Panc1 (cell line): ENCODE measurements at regions not wholly inside any gene's neighbourhood (a gene's known extent, or its start where the extent isn't known, plus 50 kb on each side); places are given as distances from the start of the nearest gene placed in this dataset.

ENCODE experiments used
- ATAC-seq: fragments of 200-7000 bp; cut with Tn5 transposase; 2 replicates; pipeline ENCODE4 v1.9.1; 2020; ENCODE audit warnings: mild to moderate bottlenecking, moderate library complexity
- BruUV-seq: library from RNA; stranded (reverse); fragments of 400-500 nt; replicated peaks from 2 replicates; lab custom pipeline; 2021; lab: Mats Ljungman, UMichigan
- CTCF ChIA-PET: fragments of 300-600 bp; sonication (Branson Sonifier 250); formaldehyde crosslinking; loops from one replicate; lab custom pipeline; 2022; ENCODE audit warnings: antibody characterized with exemption; lab: Charles Lee
- POLR2A ChIA-PET: fragments of 300-600 bp; sonication (Branson Sonifier 250); formaldehyde crosslinking; loops from one replicate; lab custom pipeline; 2022; ENCODE audit warnings: antibody characterized with exemption; lab: Charles Lee
- DNase-seq: peaks from one replicate; pipeline ENCODE4 v3.0.0-alpha.2; 2010; ENCODE audit warnings: low read depth, low spot score
- H3K27ac ChIP-seq: 2 replicates; pipeline ENCODE4 v1.5.1; 2011; ENCODE audit warnings: mild to moderate bottlenecking, low read length, inconsistent platforms
- H3K27me3 ChIP-seq: fragments of 200-500 bp; sonication (Bioruptor generic); 2 replicates; pipeline ENCODE4 v1.6.0; 2014; ENCODE audit warnings: low read length, inconsistent platforms; ENCODE audit not compliant: control insufficient read depth, insufficient read depth
- H3K36me3 ChIP-seq: fragments of 200-500 bp; sonication (Bioruptor generic); 2 replicates; pipeline ENCODE4 v1.5.1; 2014; ENCODE audit warnings: inconsistent platforms, mild to moderate bottlenecking, low read length, moderate library complexity; ENCODE audit not compliant: control insufficient read depth, insufficient read depth
- H3K4me1 ChIP-seq: 2 replicates; pipeline ENCODE4 v1.5.1; 2011; ENCODE audit warnings: inconsistent platforms, mild to moderate bottlenecking, low read length, moderate library complexity; ENCODE audit not compliant: control insufficient read depth, insufficient read depth
- H3K4me3 ChIP-seq, 2 experiments: 2 replicates each; pipeline ENCODE4 v1.5.1; 2011 to 2012; ENCODE audit warnings: low read depth in 2 of 2, low read length in 2 of 2, mild to moderate bottlenecking in 2 of 2, inconsistent platforms in 1 of 2, moderate library complexity in 1 of 2
- H3K9me3 ChIP-seq: fragments of 200-500 bp; sonication (Bioruptor generic); 2 replicates; pipeline ENCODE4 v1.5.1; 2014; ENCODE audit warnings: low read depth, mild to moderate bottlenecking, inconsistent platforms, low read length, moderate library complexity; ENCODE audit not compliant: control insufficient read depth, insufficient read depth
- POLR2AphosphoS5 ChIP-seq: IDR thresholded peaks from 2 replicates; pipeline ENCODE4 v1.6.1; 2012; ENCODE audit warnings: mild to moderate bottlenecking, low read depth, low read length, moderate library complexity
- SIN3A ChIP-seq: IDR thresholded peaks from 2 replicates; pipeline ENCODE4 v1.6.1; 2012; ENCODE audit warnings: low read depth, mild to moderate bottlenecking, low read length, moderate library complexity, borderline replicate concordance; ENCODE audit not compliant: insufficient read depth
- TCF7L2 ChIP-seq: IDR thresholded peaks from 2 replicates; pipeline ENCODE4 v1.6.1; 2011; ENCODE audit warnings: mild to moderate bottlenecking, low read depth, low read length, inconsistent platforms
- in situ Hi-C: cut with HindIII; loops from 2 replicates; pipeline ENCODE4 v1.10.0; 2016; ENCODE audit warnings: low sequenced_read_pairs, low pct_unique_long_range_greater_than_20kb
- intact Hi-C: fragments of 100-400 bp; cut with micrococcal nuclease; formaldehyde crosslinking; loops from one replicate; pipeline ENCODE4 v1.10.0; 2022; ENCODE audit not compliant: unreplicated experiment
- TF ChIP-seq, protein P1 (sequence below): fragments of 450-650 bp; IDR thresholded peaks from 2 replicates; pipeline ENCODE4 v1.5.1; 2017; ENCODE audit warnings: mild to moderate bottlenecking
- TF ChIP-seq, protein P2 (sequence below), 2 experiments: IDR thresholded peaks; 2 replicates each; pipeline ENCODE4 v1.6.1; 2011 to 2012; ENCODE audit warnings: low read depth in 2 of 2, control low read depth in 1 of 2, low read length in 1 of 2, mild to moderate bottlenecking in 1 of 2, moderate library complexity in 1 of 2; ENCODE audit not compliant: insufficient read depth in 1 of 2

DNA sequence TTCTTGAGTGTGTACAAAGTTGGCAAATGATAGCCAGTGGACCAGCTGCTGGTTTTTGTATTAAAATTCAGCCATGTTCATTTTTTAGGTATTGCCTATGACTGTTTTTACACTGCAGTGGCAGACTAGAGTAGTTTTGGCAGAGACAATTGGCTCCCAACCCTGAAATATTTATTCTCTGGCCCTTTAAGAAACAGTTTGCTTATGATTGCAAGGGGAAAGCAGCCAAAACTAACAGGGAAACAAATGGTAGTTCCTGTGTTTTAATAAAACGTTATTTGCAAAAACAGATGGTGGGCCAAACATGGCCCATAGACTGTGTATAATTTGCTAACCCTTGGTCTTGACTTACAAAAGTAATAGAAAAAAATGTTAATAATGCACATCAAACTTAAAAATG is 110.2 kb downstream of the ALX1 start:
- intact Hi-C loops: no loop called here
- no TSS peak for BruUV-seq
- H3K9me3 ChIP-seq: no peaks in the 10 kb centered on the region
- TF ChIP-seq, protein P1, sequence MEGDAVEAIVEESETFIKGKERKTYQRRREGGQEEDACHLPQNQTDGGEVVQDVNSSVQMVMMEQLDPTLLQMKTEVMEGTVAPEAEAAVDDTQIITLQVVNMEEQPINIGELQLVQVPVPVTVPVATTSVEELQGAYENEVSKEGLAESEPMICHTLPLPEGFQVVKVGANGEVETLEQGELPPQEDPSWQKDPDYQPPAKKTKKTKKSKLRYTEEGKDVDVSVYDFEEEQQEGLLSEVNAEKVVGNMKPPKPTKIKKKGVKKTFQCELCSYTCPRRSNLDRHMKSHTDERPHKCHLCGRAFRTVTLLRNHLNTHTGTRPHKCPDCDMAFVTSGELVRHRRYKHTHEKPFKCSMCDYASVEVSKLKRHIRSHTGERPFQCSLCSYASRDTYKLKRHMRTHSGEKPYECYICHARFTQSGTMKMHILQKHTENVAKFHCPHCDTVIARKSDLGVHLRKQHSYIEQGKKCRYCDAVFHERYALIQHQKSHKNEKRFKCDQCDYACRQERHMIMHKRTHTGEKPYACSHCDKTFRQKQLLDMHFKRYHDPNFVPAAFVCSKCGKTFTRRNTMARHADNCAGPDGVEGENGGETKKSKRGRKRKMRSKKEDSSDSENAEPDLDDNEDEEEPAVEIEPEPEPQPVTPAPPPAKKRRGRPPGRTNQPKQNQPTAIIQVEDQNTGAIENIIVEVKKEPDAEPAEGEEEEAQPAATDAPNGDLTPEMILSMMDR: no peak
- no peak for TF ChIP-seq TCF7L2
- H3K36me3 ChIP-seq: no peaks in the 10 kb centered on the region
- in situ Hi-C loops: no loop called here
- no peak for DNase-seq
- no peaks in the 10 kb centered on the region for H3K4me1 ChIP-seq
- H3K27me3 ChIP-seq: no peaks in the 10 kb centered on the region
- no peak overlapping the region for H3K4me3 ChIP-seq
- ChIA-PET CTCF (no interaction called here), POLR2A (no interaction called here)
- H3K27ac ChIP-seq: no peak overlapping the region
- no peak for ATAC-seq

DNA sequence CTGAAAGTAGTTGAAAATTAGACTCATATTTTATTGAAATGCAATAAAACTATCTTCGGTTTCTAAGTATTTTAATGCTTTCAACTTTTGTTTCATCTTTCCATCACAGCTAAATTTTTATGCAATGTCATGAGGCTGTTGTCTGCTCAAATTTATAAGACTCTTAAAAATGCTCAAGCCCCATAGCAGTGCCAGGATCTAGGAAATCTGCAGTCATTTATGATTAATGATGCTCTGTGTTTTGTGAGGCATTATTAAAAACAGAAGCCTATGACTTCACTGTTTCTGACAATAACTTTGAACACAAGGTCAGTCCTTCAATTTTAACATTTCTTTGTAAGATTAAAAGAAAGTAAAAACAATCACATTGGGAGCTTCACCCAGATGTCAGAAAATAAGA is 112.5 kb downstream of the ALX1 start:
- no peak for TF ChIP-seq POLR2AphosphoS5
- TF ChIP-seq TCF7L2: no peak
- TF ChIP-seq, protein P2, sequence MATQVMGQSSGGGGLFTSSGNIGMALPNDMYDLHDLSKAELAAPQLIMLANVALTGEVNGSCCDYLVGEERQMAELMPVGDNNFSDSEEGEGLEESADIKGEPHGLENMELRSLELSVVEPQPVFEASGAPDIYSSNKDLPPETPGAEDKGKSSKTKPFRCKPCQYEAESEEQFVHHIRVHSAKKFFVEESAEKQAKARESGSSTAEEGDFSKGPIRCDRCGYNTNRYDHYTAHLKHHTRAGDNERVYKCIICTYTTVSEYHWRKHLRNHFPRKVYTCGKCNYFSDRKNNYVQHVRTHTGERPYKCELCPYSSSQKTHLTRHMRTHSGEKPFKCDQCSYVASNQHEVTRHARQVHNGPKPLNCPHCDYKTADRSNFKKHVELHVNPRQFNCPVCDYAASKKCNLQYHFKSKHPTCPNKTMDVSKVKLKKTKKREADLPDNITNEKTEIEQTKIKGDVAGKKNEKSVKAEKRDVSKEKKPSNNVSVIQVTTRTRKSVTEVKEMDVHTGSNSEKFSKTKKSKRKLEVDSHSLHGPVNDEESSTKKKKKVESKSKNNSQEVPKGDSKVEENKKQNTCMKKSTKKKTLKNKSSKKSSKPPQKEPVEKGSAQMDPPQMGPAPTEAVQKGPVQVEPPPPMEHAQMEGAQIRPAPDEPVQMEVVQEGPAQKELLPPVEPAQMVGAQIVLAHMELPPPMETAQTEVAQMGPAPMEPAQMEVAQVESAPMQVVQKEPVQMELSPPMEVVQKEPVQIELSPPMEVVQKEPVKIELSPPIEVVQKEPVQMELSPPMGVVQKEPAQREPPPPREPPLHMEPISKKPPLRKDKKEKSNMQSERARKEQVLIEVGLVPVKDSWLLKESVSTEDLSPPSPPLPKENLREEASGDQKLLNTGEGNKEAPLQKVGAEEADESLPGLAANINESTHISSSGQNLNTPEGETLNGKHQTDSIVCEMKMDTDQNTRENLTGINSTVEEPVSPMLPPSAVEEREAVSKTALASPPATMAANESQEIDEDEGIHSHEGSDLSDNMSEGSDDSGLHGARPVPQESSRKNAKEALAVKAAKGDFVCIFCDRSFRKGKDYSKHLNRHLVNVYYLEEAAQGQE (IDR thresholded peaks at IDR 0.05; ENCODE audit: insufficient read depth in 1 of 2, low read depth in 2 of 2, low read length in 1 of 2): no peak
- no peak for TF ChIP-seq SIN3A
- TF ChIP-seq, protein P1: no peak
- Histone ChIP-seq H3K9me3 (no peaks in the 10 kb centered on the region), H3K4me3 (no peak overlapping the region), H3K27ac (no peak overlapping the region), H3K4me1 (no peaks in the 10 kb centered on the region), H3K36me3 (no peaks in the 10 kb centered on the region), H3K27me3 (no peaks in the 10 kb centered on the region)
- intact Hi-C loops: no loop called here
- DNase-seq (no peak), ATAC-seq (no peak)
- ChIA-PET POLR2A (interaction anchor here (0.6 kb wide), 1 partner anchor 36 kb away, joined by 3 read pairs; no protein-coding TSS in a partner anchor), CTCF (no interaction called here)
- no TSS peak for BruUV-seq
- in situ Hi-C loops: no loop called here
